AG20443 (cell line): ENCODE measurements at regions not wholly inside any gene's neighbourhood (a gene's known extent, or its start where the extent isn't known, plus 50 kb on each side); places are given as distances from the start of the nearest gene placed in this dataset.

ENCODE experiments used
- DNase-seq: peaks from one replicate; pipeline ENCODE4 v3.0.0; 2012; ENCODE audit warnings: low spot score, mixed read lengths

DNA sequence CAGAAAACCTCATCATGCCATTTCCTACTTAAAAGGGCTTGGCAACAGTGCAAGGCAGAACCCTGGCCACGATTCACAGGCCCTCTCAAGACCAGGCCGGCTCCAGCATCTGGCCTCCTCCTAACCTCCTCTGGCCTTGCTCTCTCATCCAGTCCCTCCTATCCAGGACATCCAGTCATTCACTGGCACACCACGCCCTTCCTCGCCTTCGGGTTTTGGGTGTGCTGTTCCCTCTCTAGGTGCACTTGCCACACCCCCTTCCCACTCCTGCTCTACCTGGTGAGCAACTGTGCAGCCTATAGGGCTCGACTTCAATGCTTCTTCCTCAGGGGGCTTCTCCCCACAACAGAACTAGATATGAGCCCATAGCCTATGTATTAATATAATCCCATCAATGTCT lies 317.1 kb downstream of the ARRDC4 start:
- no peak for DNase-seq

DNA sequence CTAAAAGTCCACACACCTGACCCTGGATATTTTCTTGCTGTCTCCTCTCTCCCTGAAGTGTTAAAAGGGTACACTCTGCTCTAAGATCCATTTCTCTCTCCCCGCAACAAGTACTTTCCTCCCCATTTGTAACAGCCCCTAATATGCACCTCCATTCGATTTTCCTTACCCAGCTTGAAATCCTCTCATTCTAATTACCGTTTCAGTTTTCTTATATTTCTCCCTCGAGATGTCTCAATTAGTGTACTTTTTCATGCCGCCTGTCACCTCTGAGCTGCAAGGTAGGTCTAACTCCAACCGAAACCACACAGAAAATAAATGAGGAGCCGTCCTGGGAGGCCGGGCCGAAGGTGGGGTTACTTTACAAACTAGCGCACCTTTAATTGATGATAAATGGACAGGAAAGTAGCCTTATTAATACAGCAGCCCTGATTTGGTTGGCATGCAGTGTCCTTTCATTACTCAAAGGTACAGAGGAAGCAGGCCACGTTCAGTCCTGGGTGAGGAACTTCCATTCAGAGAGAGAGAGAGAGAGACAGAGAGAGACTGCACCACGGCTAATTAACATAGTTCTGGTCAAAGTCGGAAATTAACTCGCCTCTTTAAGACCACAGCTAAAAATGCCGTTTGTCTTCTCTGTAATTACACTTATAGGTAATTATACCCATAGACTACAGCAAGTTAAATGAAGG lies 319.9 kb downstream of the ARRDC4 start:
- no peak for DNase-seq

DNA sequence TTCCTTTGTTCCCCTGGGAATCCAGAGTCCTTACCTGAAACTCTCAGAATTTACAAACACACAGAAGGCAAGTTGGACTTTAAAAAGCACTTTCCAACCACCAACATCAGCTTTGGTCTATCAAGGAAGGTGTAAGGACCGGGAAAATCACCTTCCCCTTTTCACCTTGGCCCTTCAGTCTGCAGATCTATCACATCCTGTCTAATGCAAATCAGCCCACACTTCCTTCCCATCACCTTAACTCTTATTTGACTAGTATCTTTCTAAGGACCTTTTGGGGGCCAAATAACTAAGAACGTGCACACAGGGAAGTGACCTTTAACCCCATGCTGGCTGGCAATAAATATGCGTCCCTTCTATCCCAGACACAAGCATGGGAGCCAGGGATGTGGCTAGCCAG lies 320.6 kb downstream of the ARRDC4 start:
- no peak for DNase-seq

DNA sequence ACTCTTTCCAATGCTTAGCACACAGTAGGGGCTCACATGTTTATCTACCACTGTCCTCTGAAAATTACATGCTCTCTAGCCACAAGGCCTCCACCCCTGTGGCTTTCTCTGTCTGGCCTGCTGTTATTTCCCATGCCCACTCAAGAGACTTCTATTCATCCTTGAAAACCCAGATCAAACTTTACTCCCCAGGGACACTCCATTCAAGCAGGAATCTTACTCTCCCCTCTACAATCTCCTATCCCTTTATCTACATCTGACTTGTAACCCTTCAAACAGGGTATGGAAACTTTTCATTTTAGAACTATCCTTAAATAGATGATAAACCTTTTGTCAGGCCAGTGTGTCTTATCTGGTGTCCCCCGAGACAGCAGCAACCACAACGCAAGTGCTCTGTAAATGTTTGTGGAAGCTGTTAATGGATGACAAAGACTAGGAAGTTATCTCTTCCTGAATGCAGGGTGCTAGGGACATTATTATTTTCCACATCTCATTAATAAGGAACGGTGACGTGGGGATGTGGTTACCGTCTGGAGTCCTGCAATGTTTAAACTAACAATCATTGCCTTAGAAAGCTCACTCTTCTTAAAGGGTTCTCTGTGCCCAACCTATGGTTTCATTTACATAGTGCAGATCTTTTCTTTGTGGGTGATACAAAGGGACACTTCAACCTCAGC lies 322.3 kb downstream of the ARRDC4 start:
- no peak for DNase-seq

DNA sequence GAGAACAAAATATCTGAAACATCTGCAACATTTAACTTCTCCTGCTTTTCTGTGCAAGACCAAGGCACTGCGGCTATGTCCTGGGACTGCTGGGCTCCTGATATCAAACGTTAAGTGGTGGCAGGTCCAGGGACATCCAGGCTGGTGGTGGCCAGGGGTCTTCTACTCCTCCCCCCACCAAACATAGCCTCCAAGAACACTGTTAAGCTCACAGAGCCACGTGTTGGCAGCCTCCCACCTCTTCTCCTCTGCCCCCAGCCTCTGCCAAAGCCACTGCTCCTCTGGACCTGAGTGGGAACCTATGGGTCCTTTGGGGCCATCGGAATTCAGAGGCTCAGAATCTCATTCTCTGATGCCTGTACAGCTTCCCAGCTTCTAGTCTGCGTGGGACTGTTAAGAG lies 325.7 kb downstream of the ARRDC4 start:
- no peak for DNase-seq

DNA sequence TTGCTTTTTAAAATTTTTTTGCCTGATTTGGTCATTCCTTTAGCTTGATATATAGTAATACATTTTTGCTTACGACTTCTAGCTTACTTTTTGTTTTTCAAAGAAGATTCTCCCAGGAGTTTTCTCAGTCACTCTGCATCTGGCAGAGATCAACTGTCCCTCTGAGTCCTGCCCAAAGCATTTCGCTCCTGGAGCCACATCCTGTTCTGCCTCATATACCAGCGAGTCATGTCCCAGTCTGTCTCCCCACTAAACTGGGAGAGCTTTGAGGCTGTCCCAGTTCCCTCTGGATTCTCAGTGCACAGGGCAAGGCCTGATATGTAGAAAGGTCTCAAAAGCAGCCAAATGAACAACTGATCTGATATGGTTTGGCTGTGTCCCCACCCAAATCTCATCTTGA lies 326.3 kb downstream of the ARRDC4 start:
- peak; percentile 38 for DNase-seq

DNA sequence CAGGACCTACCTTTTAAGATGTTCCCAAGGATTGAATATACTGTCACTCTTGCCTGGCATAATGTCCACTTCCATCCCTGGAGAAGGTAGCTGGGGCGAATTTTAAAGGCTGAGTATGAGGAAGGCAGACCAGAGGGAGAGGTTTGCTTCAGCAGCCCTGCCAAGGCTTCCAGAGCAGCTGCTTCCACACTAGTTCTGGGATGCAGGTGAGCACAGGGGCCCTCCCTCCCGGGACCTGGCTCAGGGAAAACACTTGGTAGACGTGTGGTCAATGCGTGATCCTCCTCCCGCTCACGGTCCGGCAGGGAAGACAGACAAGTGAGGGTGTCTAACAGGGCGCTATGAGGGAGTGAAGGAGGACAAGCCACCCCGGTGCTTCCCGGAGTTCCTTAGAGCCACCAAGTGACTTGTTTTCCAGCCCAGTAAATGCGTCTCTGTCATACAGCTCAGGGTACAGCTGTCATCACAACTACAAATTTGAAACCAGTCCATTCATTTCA lies 327.6 kb downstream of the ARRDC4 start:
- DNase-seq: no peak

DNA sequence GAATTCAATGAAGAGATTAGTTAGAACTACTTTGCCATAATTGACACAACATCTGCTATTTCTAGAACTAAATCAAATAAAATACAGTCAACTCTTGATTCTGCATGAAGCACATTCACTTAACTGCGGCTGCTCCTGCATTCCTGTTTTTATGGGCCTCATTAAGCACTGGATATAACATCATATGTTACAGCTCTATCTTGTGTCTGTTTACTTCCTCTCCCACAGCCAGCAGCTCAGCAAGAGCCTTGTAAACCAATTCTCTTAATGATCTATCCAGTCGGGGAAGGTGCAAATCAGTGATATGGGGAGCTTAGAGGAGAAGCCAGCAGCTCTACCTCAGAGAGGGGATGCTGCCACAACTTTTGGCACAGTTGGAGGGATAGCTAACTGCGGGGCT lies 329.2 kb downstream of the ARRDC4 start:
- DNase-seq: no peak

DNA sequence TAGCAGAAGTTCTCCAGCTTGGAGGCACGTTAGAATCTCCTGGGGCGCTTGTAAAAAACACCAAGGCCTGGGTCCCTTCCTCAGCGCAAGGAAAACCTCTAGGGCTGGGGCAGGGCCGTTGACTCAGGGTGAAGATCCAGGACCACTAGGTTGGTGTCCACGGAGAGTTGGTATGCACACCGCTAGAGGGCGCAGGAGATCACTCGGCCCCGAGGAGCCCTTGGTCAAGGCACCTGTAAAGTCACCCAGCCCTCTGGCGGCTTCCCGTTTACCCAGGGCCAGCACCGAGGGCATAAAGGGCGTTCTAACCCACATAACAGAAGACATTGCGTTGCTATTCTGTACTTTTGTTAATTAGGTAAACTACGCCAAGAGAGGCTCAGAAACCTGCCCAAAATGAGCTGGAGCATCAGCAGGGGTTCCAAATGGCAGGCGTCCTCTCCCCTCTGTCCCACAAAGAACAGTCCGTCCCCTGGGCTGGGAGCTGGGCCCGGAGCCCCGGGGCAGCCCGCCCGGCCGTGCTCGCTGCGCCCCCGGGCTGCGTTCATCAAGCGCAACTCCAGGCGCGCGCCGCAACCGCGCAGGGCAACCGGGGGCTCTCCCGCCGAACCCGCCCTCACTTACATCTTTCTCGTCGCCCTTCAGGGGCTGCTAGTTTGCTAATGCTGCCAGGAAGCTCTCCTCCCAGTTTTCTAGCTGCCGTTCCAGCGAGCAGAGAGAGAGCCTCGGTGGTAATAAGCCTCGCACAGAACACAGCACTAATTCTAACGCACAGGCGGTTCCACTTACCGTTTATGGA lies 332.1 kb downstream of the ARRDC4 start:
- DNase-seq: peak; percentile 67

DNA sequence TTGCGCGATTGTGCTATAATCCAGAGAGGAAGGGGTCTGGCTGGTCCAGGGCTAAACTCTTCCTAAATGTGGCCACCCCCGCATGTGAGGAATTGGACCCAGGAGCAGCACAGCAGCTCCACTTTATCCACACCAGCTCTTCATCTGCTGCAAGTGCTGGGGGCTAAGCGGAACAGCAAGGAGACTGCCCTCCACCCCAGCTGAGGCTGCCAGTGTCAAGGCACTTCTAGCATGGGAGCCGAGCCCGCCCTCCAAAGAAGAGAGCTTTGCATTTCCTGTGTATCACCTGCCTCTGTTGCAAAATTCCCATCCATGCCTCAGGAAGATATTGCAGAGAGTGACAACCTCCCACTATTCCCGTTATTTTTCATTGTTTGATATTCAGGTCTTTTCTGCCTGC lies 333.6 kb downstream of the ARRDC4 start:
- DNase-seq: no peak

DNA sequence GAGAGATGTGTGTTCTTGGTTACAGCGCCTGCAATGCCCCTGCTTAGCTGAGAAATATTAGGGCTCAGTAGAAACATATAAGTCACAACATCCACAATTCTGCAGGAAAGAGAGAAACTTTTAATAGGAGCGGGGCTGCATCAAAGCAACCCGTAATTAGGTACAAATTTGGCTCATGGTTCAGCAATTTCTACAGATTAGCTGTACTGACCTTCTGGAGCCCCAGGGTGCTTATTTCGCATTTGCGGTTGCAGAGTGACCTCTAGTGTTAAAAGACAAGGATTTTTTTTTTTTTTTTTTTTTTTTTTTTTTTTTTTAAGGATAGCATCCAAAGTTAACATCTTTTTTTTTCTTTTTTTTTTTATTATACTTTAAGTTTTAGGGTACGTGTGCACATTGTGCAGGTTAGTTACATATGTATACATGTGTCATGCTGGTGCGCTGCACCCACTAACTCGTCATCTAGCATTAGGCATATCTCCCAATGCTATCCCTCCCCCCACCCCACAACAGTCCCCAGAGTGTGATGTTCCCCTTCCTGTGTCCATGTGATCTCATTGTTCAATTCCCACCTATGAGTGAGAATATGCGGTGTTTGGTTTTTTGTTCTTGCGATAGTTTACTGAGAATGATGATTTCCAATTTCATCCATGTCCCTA lies 334.7 kb downstream of the ARRDC4 start:
- DNase-seq: peak; percentile 71

DNA sequence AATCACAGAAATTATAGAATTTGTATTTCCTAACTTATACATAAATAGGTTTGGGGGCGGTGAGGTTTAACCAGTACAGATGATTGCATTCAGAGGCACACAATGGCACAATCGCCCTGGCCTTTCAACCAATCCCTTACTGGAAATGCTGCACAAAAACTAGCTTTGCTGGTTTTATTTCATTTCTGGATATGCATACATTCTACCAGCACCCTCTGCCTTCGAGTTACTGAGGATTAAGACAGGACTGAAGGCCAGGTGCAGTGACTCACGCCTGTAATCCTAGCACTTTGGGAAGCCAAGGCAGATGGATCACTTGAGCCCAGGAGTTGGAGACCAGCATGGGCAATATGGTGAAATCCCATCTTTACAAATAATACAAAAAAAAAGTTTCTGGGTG lies 336.1 kb downstream of the ARRDC4 start:
- no peak for DNase-seq

DNA sequence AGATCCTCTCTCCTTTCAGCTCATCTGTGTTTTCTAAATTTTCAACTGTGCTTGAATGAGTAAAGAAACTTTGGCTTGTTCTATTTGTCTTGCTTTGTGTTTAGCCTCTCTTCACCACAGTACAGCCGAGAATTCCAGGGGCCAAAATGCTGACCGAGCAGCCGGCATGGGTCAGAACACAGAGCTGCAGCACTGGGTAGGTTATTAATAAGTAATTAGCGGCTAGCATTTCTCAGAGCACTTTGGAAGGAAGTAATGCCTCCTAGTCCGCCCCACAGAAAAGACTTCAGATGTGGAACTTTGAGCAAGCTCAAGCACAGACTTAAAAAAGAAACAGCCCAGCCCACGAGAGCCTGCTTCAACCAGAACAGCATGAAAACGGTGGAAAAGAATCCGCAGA lies 343.9 kb downstream of the ARRDC4 start:
- no peak for DNase-seq

DNA sequence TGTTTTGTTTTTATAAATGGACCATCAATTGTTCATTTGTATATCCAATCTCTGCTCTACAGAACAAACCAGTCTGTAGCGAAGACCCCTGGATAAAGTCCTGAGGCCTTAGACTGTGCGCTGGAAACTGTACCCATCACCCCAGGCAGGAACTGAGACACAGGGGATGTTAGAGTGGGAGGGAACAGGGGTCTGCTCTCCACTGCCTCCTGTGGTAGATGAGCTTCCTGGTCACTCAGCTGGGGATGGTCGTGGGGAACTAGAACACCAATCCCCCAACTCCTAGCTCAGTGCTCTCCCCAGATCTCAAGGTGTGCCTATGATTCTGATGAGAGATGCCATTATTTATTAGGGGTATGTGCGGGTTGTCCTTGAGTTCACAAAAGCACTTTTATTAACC lies 340.2 kb upstream of the IGF1R start:
- DNase-seq: no peak

DNA sequence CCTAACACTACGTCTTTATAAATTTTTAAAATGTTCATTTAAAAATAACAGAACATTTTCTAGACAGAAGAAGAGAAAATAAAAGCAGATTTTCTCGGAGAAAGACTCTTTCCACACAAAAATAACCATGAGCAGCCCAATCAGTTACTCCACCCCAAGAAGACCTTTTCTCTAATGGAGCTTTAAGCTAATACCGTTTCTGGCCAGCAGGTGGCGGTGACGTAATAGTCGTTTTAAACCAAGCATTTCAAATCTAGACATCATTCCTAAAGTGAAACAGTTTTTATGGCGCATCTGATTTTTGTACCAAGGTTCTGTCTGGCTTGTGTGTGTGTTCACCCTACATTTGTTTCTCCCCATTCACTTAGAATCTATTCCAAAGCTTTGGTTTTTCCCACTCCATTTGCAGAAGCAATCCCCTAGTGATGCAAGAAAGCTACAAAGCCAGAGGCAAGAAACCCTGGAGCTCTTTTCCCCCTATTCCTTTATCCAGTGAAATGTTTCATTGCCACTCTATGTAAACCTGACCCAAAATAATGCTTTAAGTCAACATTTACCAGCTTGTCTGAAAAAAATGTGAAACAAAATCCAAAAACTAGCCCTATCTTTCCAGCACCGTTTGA lies 336.7 kb upstream of the IGF1R start:
- DNase-seq: peak; percentile 75

DNA sequence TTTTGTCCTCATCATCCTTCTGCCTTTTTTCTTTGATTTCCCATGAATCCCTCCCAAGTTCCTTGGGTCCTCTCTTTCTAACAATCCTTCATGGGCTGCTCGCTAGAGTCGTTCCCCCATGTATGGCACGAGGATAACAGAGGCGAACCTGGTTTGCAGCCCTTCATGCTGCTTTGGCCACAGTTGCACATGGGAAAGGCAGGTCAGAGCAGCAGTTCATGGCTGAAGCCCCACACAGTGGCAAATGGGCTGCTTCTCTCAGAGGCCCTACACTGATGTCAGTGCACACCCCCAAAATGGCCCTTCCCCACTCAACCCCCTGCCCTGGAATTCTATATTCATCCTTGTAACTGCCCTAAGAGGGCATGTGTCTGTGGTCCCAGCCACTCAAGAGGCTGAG lies 335.4 kb upstream of the IGF1R start:
- DNase-seq: no peak

DNA sequence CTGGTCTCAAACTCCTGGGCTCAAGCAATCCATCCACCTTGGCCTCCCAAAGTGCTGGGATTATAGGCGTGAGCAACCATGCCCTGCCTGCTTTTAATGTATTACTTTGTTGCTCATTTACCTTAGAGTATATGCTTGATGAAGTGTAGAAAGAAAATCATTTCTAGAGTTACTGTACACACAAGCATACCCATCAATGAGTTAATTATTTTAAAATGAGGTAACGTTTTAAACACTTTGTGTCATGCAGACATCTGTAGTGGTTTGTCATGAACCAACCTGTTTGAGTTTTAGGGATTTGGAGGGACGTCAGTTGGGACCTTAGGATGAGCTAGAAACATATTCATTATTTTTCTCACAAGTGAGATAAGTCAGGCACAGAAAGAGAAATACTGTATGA lies 332.4 kb upstream of the IGF1R start:
- no peak for DNase-seq

DNA sequence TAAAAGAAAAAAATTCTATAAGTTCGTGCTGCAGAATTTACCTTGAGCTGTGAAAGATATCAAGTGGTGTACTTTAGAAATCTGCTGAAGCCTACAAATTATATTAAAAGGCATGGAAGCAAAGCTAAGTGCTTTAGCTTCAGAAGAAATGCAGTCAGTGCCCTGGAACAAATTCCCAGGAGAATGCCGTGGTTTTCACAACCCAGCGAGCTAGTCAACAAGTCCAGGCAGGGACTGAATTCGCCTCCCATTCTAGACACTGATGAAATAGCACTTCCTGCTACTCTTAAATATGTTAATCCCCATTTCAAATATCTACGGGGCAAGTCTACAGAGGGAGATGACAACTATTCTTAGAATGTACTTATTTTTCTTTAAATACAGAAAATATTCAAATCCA lies 326.4 kb upstream of the IGF1R start:
- DNase-seq: no peak

DNA sequence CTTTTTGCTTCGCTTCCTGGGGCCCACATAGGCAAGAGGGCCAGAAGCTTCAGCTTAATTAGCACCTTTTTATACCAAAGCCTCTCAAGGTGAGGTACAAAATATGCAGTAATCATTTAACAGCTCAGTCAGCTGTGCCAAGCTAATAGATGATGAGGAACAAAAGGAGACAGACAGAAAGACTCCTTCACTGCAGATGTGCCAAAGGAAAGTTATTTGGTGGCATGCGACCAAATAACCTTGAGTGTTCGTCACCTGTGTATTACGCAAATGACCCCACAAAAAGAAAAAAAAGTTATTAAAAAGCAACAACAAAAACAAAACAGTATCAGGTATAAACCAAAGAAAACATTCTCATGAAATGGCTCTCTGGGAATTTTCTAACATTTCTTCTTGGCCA lies 325.8 kb upstream of the IGF1R start:
- DNase-seq: no peak

DNA sequence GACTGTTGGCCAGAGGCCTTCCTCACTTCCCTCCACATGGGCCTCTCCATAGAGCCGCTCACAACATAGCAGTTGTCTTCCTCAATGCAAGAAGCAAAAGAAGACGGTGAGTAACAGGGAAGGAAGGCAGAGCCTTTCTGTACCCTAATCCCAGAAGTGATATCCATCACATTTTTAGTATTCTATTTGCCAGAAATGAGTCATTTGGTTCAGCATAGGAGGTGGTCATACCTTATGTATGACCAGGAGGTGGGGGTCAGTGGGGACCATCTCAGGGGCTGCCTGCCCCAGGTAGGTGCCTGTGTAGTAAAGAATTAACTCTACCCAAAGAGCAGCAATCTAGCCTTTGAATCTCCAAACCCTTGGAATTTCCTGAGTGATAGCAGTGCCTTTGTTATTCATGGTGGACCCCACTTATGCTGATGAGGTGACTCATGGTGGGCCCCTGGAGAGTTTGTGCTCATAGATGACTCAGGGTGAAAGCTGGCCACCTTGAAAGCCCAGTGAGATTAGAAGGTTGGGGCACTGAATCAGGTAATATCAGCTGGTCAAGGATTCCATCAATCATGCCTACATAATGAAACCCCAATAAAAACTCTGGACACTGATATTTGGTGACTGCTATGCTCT lies 323.9 kb upstream of the IGF1R start:
- no peak for DNase-seq

DNA sequence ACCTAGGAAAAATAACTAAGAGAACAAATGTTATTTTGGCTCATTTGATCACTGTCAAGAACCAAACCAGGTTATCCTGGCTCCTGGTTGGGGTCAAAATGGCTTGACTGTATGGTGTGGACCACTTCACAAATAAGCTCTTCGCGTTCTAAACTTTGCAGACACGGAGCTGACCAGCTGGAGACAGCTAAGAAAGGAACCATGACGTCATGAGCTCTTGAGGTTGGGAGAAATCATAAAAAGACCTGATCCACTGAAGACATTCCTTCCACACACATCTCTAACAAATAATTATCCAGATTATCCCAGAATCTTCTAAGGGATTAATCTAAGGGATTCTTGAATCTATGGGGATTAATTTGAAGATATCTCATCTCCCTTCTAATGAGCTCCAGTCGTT lies 321.5 kb upstream of the IGF1R start:
- no peak for DNase-seq

DNA sequence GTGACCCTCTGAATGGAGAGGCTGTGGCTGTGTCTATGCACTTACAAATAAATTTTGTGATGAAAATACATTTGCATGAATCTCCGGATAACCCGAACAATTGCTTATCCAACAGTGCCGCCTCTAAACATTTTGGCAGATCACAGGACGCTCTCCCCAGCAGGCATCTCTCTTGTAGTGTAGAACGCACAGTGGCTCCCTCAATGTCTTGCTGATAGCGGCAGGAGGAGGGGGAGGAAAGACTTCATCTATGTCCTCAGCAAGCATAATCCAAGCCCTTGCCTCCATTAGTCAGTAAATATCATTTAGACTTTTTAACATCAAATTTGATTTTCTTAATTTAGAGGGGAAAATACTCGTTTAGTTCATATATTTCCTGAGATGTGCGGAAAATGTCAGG lies 318.1 kb upstream of the IGF1R start:
- DNase-seq: no peak
